AG10803 (cell line): ENCODE measurements at regions not wholly inside any gene's neighbourhood (a gene's known extent, or its start where the extent isn't known, plus 50 kb on each side); places are given as distances from the start of the nearest gene placed in this dataset.

ENCODE experiments used
- DNase-seq: peaks from one replicate; pipeline ENCODE4 v3.0.0; 2010; ENCODE audit warnings: low read depth
- H3K4me3 ChIP-seq: 2 replicates; pipeline ENCODE4 v1.5.1; 2011; ENCODE audit warnings: mild to moderate bottlenecking, low read length, control low read depth
- CTCF ChIP-seq: conservative IDR thresholded peaks from 2 replicates; pipeline ENCODE4 v1.5.1; 2011; ENCODE audit warnings: mild to moderate bottlenecking, low read length, control low read depth, inconsistent platforms

GRCh38 chr20:48339986-48340882, 487.6 kb downstream of the PREX1 start:
- no peak overlapping the region for H3K4me3 ChIP-seq
- no peak for TF ChIP-seq CTCF
- DNase-seq: no peak

DNA sequence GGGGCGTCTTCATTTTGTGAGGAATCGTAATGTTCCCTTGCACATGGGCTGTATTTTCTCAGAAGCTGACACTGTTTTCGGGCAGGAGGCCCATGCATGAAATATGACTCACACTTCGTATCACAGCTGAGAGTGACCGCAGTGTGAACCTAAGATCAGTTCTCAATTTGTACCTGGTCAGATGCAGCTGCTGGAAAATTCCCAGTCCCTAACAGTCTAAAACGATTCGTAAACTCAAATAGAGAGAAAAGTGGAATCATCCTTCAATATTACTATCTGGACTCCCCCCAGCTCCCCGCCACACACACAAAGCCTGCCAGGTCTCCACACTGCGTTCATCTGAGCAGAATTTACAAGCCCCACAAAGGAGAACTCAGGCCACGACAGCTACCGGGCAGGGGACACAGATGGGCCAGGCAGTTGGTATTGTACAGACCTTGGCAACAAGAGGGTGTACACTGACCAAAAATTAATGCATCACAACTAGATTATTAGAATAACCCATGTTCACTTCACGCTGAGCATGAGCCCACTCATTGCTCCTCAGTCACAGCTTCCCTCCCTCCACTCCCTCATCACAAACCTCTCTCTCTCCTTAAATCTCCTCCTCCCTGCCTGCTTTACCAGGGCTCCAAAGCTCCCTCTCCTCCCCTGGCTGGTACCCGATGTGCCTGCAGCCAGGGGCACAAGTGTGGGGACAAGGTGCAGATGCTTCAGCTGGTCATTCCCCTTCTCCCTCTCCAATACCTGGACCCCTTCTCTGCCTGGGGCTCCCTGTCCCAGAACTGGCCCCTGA, 488.4 kb downstream of the PREX1 start:
- H3K4me3 ChIP-seq: no peak overlapping the region
- no peak for TF ChIP-seq CTCF
- peak; percentile 53 for DNase-seq

DNA sequence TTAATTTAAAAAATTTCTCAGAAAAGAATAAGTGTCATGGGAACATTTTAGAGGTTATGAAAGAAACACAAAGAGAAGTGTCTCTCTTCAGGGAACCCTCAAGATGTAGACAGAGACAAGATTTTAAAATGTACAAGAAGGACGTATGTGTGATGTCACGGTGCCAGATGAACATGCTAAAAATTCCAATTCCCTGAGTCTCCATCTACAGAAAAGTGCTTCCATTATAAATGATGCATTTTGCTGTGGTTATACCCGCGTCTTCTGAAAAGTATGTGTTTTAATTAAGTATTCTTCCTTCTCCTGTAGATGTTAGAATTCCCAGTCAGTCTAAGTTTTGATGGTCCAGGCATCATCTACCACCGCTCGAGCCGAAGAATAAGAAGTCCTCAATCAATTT, 489.1 kb downstream of the PREX1 start:
- peak; percentile 79 for DNase-seq
- H3K4me3 ChIP-seq: no peak overlapping the region

GRCh38 chr20:48336597-48336996, 491.2 kb downstream of the PREX1 start:
- TF ChIP-seq CTCF: no peak
- no peak for DNase-seq
- no peak overlapping the region for H3K4me3 ChIP-seq

More for the DNA sequence above, 489.1 kb downstream of the PREX1 start:
- no peak for TF ChIP-seq CTCF

DNA sequence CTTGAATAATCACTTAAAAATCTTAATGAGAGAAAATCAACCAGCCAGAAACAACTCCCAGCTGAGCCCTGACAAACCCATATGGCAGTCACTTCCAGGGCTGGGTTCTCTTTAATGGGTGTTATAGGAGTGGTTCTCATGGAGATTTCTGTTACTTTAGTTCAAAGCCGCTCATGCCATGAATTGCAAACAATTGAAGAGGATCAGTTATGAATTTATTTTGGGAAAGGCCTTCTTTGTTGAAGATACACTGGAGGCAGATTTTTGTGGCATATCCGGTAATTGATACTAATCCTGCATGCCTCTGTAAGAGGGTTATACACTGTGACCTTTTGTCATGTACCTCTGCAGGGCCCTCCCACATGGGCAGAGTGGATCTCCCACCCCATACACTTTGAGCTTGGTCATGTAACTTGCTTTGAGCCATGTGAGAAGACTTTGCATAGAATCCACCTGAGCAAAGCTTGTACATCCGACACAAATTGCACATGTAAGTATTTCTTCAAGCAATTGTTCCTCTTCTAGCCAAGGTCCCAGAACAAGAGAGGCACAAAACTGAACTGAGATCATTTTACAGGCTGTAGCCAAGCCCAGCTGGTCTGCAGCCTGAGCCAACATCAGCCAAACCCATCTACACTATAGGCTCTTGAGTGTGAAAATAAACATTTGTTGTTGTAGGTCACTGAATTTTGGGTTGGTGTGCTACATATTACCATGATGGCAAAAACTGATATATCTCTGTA, 492.3 kb downstream of the PREX1 start:
- H3K4me3 ChIP-seq: no peak overlapping the region
- no peak for DNase-seq
- no peak for TF ChIP-seq CTCF

DNA sequence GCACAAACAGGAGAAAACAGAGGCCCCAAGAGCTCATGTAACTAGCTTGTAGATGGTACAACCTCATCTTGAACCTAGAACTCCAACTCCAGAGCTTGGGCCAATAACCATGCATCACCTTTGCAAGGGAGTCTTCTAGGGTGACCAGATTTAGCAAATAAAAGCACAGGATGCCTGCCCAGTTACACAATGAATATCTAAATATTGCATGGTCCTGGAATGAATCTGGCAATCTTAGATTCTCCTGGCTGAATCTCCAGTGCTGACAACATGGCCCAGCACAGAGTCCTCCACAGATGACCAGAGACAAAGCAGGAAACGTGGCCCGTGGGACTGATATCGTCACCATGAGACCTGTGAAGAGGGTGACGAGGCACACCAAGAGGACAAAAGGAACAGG, 494.1 kb downstream of the PREX1 start:
- no peak for TF ChIP-seq CTCF
- H3K4me3 ChIP-seq: no peak overlapping the region
- DNase-seq: no peak
